Dendritic cell treated with granulocyte-macrophage colony-stimulating factor and Interleukin-4, amounts not matched to agents 40 ng/mL and 50 ng/mL, for 4 days (primary cell): ENCODE measurements at regions not wholly inside any gene's neighbourhood (a gene's known extent, or its start where the extent isn't known, plus 50 kb on each side); places are given as distances from the start of the nearest gene placed in this dataset.
"Not testable (repeated sequence)": the region's sequence is repeated elsewhere in the genome, so short reads cannot be mapped to it uniquely, and the experiment has no call there.

Source experiments
- H3K27ac Mint-ChIP-seq: one replicate; pipeline ENCODE4 v1.8.0; 2022; ENCODE audit warnings: mild to moderate bottlenecking, mixed read lengths
- H3K27me3 Mint-ChIP-seq: one replicate; pipeline ENCODE4 v1.8.0; 2022; ENCODE audit warnings: mild to moderate bottlenecking, mixed read lengths
- H3K36me3 Mint-ChIP-seq: one replicate; pipeline ENCODE4 v1.8.0; 2022; ENCODE audit warnings: low read depth, mixed read lengths
- H3K4me1 Mint-ChIP-seq: one replicate; pipeline ENCODE4 v1.8.0; 2022; ENCODE audit warnings: low read depth, mixed read lengths
- H3K4me3 Mint-ChIP-seq: one replicate; pipeline ENCODE4 v1.8.0; 2022; ENCODE audit warnings: mild to moderate bottlenecking, moderate library complexity, mixed read lengths
- H3K9me3 Mint-ChIP-seq: one replicate; pipeline ENCODE4 v1.8.0; 2022; ENCODE audit warnings: mixed read lengths
- intact Hi-C: fragments of 100-400 bp; cut with micrococcal nuclease; formaldehyde crosslinking; loops from one replicate; pipeline ENCODE4 v1.15.0; 2022

DNA sequence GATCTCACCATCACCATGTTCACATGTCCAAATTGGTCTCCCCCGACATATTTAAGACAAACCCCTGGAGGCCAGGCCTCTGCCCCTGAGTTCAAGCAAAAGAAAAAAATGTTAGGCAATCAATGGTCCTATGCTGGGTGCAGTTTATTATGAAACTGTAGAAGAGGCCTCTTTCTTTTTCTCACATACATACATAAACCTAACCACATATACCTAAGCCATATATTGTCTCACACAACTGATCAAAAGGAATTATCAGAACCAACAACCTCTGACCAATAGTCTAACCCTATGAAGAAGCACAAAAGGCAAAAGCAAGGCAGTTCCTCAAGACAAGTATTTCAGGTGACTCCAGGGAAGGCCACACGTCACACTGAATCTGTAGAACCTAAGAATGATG, 49.9 kb downstream of the ILRUN start:
- H3K36me3 Mint-ChIP-seq, result peaks cover 73% of the 10 kb centered on the region
- intact Hi-C loops, result loop anchor here (10.0 kb wide), 1 partner anchor 48 kb away; the partner anchor contains the start of gene ILRUN
- peaks cover 13% of the 10 kb centered on the region for H3K4me1 Mint-ChIP-seq
- H3K9me3 Mint-ChIP-seq, result no peaks in the 10 kb centered on the region
- H3K27ac Mint-ChIP-seq, result peak overlapping the region; percentile 11
- no peaks in the 10 kb centered on the region for H3K27me3 Mint-ChIP-seq
- H3K4me3 Mint-ChIP-seq, result no peak overlapping the region

DNA sequence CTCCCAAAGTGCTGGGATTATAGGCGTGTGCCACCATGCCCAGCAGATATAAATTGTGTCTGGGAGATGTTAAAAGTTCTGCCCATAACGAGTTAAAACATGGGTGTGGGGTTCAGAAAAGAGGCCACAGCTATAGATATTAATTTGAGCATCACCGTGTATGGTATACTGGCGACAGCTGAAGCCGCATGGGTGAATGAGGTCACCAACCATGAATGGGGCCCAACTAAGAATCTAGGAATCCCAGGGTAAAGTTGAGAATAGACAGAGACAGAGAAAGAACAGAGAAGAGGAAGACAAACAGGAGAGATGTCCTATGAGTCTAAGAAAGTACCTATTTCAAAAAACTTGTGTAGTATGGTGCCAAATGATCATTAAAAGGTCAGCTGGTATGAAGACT, 50.9 kb downstream of the ILRUN start:
- H3K9me3 Mint-ChIP-seq, result no peaks in the 10 kb centered on the region
- H3K36me3 Mint-ChIP-seq, result peaks cover 74% of the 10 kb centered on the region
- H3K4me3 Mint-ChIP-seq, result no peak overlapping the region
- H3K27ac Mint-ChIP-seq, result peak overlapping the region; percentile 1
- intact Hi-C loops, result loop anchor here (10.0 kb wide), 1 partner anchor 49 kb away; the partner anchor contains the start of gene ILRUN
- H3K4me1 Mint-ChIP-seq, result peaks cover 13% of the 10 kb centered on the region
- no peaks in the 10 kb centered on the region for H3K27me3 Mint-ChIP-seq

DNA sequence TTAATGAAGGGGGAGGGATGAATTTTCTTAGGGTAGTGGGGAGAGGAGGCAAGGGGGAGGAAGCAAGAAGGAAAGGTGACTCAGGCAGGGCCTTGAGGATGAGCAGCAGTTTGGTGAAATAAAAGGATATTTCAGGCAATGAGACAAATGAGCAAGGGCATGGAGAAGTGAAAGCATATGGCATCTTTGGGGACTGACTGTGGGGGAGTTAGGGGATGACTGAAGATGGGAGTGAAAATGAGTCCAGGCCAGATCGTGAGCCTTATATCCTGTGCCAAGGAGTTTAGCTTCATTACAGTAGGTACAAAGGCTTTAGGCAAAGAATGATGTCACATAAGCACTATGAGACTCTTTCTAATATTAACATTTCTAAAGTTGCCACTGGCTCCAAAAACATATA, 51.9 kb downstream of the ILRUN start:
- Mint-ChIP-seq H3K4me1 (peaks cover 18% of the 10 kb centered on the region), H3K4me3 (no peak overlapping the region), H3K27me3 (no peaks in the 10 kb centered on the region), H3K27ac (peak overlapping the region; percentile 9), H3K36me3 (peaks cover 83% of the 10 kb centered on the region), H3K9me3 (no peaks in the 10 kb centered on the region)
- intact Hi-C loops, result loop anchor here (10.0 kb wide), 1 partner anchor 50 kb away; the partner anchor contains the start of gene ILRUN

DNA sequence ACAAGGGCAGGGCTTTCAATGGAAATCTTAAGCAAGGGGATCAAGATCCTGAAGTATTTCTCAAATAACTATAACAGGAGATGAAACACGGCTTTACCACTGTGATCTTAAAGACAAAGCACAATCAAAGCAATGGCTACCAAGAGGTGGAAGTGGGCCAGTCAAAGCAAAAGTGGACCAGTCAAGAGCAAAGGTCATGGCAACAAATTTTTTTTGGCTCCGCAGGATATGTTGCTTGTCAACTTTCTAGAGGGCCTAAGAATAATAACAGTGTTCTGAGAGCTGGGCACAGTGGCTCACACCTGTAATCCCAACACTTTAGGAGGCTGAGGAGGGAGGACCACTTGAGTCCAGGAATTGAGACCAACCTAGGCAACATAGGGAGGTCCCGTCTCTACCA, 54.1 kb downstream of the ILRUN start:
- H3K27ac Mint-ChIP-seq, result no peak overlapping the region
- no peak overlapping the region for H3K4me3 Mint-ChIP-seq
- peaks cover 85% of the 10 kb centered on the region for H3K36me3 Mint-ChIP-seq
- H3K27me3 Mint-ChIP-seq, result no peaks in the 10 kb centered on the region
- peaks cover 18% of the 10 kb centered on the region for H3K4me1 Mint-ChIP-seq
- H3K9me3 Mint-ChIP-seq, result no peaks in the 10 kb centered on the region
- intact Hi-C loops, result loop anchor here (10.0 kb wide), 1 partner anchor 52 kb away; the partner anchor contains the start of gene ILRUN

DNA sequence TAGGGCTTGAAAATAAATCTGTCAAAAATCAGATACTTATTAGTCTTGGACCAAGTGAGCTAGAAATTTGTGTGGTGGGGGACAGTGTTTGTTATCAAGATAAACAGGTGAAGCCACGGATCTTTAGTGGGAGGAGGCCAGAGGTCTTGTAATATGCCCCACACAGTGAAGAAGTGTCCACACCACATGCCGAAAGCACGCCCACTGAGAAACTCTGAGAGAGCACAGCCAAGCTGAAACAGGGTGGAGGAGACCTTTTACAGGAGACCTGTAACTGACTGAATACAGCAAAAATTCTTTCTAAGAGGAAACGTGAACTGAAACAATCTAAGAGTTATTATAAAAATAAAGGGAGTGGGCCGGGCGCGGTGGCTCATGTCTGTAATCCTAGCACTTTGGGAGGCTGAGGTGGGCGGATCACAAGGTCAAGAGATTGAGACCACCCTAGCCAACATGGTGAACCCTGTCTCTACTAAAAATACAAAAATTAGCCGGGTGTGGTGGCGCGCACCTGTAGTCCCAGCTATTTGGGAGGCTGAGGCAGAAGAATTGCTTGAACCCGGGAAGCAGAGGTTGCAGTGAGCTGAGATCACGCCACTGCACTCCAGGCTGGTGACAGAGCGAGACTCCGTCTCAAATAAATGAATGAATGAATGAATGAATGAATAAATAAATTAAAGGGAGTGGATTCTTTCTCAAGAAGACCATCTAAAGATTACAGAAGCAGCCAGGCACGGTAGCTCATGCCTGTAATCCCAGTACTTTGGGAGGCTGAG, 56.3 kb downstream of the ILRUN start:
- not testable (repeated sequence) for H3K9me3 Mint-ChIP-seq, H3K27ac Mint-ChIP-seq
- intact Hi-C loops, result loop anchor here (10.0 kb wide), 1 partner anchor 55 kb away; the partner anchor contains the start of gene ILRUN

DNA sequence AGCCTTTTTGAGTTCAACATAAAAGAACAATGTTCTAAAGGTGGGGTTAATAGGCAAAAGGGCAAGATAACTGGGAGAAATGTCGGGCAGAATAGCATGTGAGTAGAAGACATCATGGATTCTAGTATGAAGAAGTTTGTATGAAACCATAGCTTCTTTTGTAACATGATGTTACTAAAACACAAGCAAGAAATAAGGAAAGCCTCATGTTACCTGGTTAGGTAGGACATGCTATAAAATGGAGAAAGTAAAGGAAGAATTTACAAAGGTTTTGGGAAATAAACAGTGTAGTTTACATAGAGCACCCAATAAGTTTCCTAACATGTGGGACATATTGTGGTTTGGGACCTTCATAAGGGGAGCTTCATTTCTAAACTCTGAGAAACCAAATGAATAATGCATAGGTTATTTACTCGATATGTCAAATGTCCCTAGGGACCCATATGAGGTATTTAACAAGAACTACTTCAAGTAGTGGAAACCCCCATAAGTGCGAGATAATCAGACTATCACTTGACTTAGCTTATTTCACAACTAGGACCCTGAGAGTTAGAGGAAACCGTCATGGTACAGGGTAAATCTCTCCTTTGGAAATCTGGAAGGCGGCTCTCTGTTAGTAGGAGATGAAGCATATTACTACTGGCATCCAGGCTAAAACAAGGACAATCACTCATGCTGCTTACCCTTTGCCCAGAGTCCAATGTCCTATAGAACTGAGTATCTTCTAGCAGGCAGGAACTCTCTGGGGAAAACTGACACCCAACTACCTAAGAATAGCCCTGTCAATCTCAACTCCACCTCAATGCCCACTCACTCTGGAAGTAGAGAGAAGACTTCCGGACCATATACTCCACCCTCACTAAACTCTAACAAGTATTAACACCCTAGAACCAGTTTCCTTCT, 57.5 kb downstream of the ILRUN start:
- Mint-ChIP-seq H3K4me3 (no peak overlapping the region), H3K27me3 (no peaks in the 10 kb centered on the region), H3K4me1 (peaks cover 6% of the 10 kb centered on the region), H3K36me3 (peaks cover 62% of the 10 kb centered on the region), H3K27ac (no peak overlapping the region), H3K9me3 (no peaks in the 10 kb centered on the region)
- intact Hi-C loops, result no loop called here

More for the DNA sequence above, 56.3 kb downstream of the ILRUN start:
- not testable (repeated sequence) for H3K4me3 Mint-ChIP-seq, H3K27me3 Mint-ChIP-seq
- peaks cover 12% of the 10 kb centered on the region for H3K4me1 Mint-ChIP-seq
- H3K36me3 Mint-ChIP-seq, result peaks cover 71% of the 10 kb centered on the region

DNA sequence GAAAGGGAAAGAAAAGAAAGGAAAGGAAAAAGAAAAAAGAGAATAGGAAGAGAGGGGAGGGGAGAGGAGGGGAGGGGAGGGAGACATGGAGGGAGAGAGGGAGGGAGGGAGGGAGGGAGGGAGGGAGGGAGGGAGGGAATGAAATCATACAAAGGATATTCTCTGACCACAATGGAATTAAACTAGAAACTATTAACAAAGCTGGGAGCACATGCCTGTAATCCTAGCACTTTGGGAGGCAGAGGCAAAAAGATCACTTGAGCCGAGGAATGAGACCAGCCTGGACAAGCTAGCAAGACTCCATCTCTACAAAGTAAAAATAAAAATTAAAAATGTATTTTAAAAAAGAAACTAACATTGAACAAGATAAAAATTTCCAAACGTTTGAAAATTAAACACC, 62.8 kb downstream of the ILRUN start:
- peaks cover 53% of the 10 kb centered on the region for H3K36me3 Mint-ChIP-seq

DNA sequence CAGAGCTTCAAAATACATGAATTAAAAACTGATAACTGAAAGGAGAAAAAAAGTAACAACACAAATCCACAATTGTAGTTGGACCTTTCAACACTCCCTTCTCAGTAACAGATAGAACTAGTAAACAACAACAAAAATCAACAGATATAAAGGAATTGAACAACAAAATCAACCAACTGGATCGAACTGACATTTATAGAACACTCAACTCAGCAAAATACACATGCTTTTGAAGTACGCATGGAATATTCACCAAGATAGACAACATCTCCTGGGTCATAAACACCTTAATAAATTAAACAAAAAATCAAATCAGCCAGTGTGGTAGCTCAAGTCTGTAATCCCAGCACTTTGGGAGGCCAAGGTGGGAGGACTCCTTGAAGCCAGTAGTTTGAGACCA, 63.3 kb downstream of the ILRUN start:
- intact Hi-C loops, result no loop called here
- peak overlapping the region; percentile 61 for H3K27ac Mint-ChIP-seq
- no peaks in the 10 kb centered on the region for H3K9me3 Mint-ChIP-seq
- H3K27me3 Mint-ChIP-seq, result no peaks in the 10 kb centered on the region
- peaks cover 6% of the 10 kb centered on the region for H3K4me1 Mint-ChIP-seq
- peaks cover 53% of the 10 kb centered on the region for H3K36me3 Mint-ChIP-seq
- no peak overlapping the region for H3K4me3 Mint-ChIP-seq

More for the DNA sequence above, 62.8 kb downstream of the ILRUN start:
- Mint-ChIP-seq H3K4me1 (peaks cover 6% of the 10 kb centered on the region), H3K4me3 (no peak overlapping the region), H3K27ac (peak overlapping the region; percentile 61), H3K9me3 (no peaks in the 10 kb centered on the region), H3K27me3 (no peaks in the 10 kb centered on the region)
- intact Hi-C loops, result no loop called here

DNA sequence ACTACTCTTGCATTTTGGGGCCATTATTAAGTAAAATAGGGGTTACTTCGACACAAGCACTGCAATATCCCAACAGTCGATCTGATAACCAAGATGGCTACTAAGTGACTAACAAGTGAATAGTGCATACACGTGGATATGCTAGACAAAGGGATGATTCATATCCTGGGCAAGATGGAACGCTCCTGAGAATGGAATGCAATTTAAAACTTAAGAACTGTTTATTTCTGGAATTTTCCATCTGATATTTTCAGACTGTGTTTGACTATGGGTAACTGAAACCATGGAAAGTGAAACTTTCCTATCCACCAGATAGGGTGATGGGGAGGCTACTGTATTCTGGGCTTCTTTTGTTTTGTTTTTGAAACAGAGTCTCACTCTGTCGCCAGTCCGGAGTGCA, 66.5 kb downstream of the ILRUN start:
- no peaks in the 10 kb centered on the region for H3K27me3 Mint-ChIP-seq
- intact Hi-C loops, result no loop called here
- no peaks in the 10 kb centered on the region for H3K9me3 Mint-ChIP-seq
- peaks cover 60% of the 10 kb centered on the region for H3K36me3 Mint-ChIP-seq
- H3K27ac Mint-ChIP-seq, result no peak overlapping the region
- H3K4me1 Mint-ChIP-seq, result peaks cover 9% of the 10 kb centered on the region
- H3K4me3 Mint-ChIP-seq, result no peak overlapping the region

DNA sequence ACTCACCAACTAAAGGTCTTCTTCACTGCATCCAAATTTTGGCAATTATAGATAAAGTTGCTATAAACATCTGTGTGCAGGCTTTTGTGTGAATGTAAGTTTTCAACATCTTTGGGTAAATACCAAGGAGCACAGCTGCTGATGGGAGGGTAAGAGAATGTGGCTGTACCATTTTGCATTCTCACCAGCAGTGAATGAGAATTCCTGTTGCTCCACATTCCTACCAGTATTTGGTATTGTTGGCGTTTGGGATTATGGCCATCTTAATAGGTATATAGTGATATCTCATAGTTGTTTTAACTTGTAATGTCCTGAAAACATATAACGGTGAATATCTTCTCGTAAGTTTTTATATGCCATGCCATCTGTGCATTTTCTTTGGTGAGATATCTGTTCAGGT, 69.3 kb downstream of the ILRUN start:
- Mint-ChIP-seq H3K27ac (no peak overlapping the region), H3K4me1 (peaks cover 8% of the 10 kb centered on the region), H3K9me3 (no peaks in the 10 kb centered on the region), H3K36me3 (peaks cover 49% of the 10 kb centered on the region), H3K4me3 (no peak overlapping the region), H3K27me3 (no peaks in the 10 kb centered on the region)
- intact Hi-C loops, result no loop called here

DNA sequence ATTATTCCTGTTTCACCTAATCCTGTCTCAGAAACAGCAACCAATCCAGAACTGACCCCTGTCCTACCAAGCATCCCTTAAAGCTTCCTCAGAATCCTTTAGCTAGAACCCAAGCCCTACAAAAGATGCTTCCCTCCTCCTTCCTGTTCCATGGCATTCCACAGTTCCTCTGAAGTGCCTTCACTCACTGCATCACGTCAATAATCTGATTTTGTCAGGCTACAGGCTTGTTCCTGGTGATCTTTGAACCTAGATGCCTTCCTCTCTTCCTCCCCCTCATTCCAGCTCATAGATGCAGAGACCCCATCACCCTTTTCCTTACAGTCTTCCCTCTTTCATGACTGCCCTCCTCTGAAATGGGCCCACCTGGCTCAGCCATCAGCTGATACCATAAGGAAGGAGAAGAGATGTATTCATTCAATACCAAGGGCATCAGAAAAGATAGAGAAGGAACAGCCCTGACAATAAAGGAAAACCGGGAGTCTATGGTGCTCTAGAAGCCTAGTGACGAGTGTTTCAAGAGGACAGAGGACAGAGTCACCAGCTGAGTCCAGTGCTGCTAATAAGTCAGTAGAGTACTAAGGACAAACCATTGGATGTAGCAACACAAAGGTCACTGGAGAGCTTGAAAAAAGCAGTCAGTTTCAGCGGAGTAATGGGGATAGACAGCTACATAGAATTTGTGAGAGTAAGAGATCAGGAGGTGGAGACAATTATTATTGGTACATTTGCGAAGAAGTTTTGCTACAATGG, 62.5 kb upstream of the SPDEF start:
- H3K4me3 Mint-ChIP-seq, result no peak overlapping the region
- intact Hi-C loops, result no loop called here

DNA sequence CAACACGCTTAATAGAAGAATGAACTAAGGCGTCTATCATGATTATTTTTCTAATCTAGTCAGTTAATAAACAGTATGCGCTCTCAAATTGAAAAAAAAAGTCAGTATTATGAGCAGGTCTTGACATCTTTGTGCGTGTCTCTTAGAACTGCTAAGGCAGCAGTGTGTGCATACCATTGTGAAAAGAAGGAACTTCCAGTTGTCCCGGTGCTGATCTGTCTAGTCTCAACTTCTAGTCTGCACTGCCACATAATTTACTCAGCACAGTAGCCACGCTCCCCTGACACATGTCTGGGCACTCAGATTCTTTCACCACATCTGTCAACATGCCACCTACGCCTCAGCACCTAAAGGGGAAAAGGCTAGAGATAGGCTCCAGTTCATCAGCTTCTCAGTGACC, 61.1 kb upstream of the SPDEF start:
- intact Hi-C loops, result no loop called here
- peaks cover 51% of the 10 kb centered on the region for H3K36me3 Mint-ChIP-seq

More for the DNA sequence above, 62.5 kb upstream of the SPDEF start:
- Mint-ChIP-seq H3K36me3 (peaks cover 41% of the 10 kb centered on the region), H3K27ac (no peak overlapping the region), H3K27me3 (no peaks in the 10 kb centered on the region), H3K9me3 (no peaks in the 10 kb centered on the region), H3K4me1 (peaks cover 32% of the 10 kb centered on the region)

DNA sequence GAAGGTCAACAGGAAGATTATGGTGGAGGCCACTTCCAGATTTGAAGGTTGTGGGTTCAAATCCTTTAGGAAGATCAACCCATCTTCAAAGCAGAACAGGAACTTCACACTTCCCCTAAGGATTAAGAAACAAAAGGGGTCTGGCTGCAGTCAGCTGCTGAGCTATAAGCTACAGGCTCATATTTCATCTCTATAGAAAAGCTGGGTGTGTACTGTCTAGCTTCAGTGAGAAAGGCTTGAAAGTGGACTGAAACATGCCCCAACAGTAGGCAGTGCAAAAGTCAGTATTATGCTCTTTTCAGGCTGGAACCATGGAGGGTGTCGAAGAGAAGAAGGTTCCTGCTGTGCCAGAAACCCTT, 60.1 kb upstream of the SPDEF start:
- Mint-ChIP-seq H3K27me3 (no peaks in the 10 kb centered on the region), H3K4me1 (peaks cover 32% of the 10 kb centered on the region), H3K4me3 (no peak overlapping the region), H3K27ac (peak overlapping the region; percentile 13), H3K9me3 (no peaks in the 10 kb centered on the region), H3K36me3 (peaks cover 51% of the 10 kb centered on the region)
- intact Hi-C loops, result no loop called here

More for the DNA sequence above, 61.1 kb upstream of the SPDEF start:
- no peaks in the 10 kb centered on the region for H3K9me3 Mint-ChIP-seq
- H3K4me3 Mint-ChIP-seq, result no peak overlapping the region
- H3K27me3 Mint-ChIP-seq, result no peaks in the 10 kb centered on the region
- H3K4me1 Mint-ChIP-seq, result peaks cover 32% of the 10 kb centered on the region
- H3K27ac Mint-ChIP-seq, result no peak overlapping the region
